Spleen (tissue), 7 donors: ENCODE measurements at regions not wholly inside any gene's neighbourhood (a gene's known extent, or its start where the extent isn't known, plus 50 kb on each side); places are given as distances from the start of the nearest gene placed in this dataset.

Source experiments
- POLR2A ChIP-seq, 3 donors: fragments of 450-650 bp; IDR thresholded peaks; one replicate each; pipeline ENCODE4 v1.5.1; 2017; ENCODE audit warnings: antibody characterized with exemption in 3 of 3, mild to moderate bottlenecking in 1 of 3
- TF ChIP-seq, protein P1 (sequence below), 11 experiments: fragments of 200-600 bp in 7 of 11; fragments of 450-650 bp in 4 of 11; sonication (generic) in 4 of 11; IDR thresholded peaks in 8 of 11; conservative IDR thresholded peaks in 3 of 11; 1 replicate in 7 of 11; 2 replicates in 4 of 11; pipeline versions ENCODE4 v1.4.0 to v1.8.0; 2016 to 2021; ENCODE audit warnings: antibody characterized with exemption in 11 of 11, inconsistent platforms in 4 of 11, mild to moderate bottlenecking in 1 of 11
- donor health status: DM: no; HTN: no; CAD: no; lungs with moderate emphysema.
- donor health status: DM: no; HTN: no; CAD: no.
- donor health status: DM: no; HTN: no; CAD: no.

DNA sequence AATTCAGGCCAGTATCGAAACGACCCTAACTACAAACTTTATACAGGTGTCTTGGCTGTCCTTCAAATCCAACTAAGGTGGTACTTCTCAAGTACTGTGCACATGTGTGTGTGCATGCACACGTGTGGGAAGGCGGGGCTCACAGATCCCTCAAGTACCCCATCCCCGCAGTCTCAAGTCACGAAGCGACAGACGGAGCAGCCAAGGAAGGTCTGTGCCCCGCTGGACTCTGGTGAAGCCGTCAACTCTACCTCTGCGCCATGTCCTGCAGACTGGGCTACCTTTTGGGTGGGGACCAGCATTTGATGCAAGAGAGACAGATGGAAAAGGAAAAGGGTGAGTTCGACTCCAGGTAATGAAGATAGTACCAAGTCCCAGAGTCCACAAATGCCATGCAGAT is 169.0 kb downstream of the CRYBB2 start:
- TF ChIP-seq, protein P1, sequence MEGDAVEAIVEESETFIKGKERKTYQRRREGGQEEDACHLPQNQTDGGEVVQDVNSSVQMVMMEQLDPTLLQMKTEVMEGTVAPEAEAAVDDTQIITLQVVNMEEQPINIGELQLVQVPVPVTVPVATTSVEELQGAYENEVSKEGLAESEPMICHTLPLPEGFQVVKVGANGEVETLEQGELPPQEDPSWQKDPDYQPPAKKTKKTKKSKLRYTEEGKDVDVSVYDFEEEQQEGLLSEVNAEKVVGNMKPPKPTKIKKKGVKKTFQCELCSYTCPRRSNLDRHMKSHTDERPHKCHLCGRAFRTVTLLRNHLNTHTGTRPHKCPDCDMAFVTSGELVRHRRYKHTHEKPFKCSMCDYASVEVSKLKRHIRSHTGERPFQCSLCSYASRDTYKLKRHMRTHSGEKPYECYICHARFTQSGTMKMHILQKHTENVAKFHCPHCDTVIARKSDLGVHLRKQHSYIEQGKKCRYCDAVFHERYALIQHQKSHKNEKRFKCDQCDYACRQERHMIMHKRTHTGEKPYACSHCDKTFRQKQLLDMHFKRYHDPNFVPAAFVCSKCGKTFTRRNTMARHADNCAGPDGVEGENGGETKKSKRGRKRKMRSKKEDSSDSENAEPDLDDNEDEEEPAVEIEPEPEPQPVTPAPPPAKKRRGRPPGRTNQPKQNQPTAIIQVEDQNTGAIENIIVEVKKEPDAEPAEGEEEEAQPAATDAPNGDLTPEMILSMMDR (IDR thresholded peaks at IDR 0.05 in 8 of 11, conservative IDR thresholded peaks at IDR 0.05 in 3 of 11) = no peak
- no peak for TF ChIP-seq POLR2A (IDR thresholded peaks at IDR 0.05)
